Adrenal gland (tissue), 9 donors: ENCODE measurements at regions not wholly inside any gene's neighbourhood (a gene's known extent, or its start where the extent isn't known, plus 50 kb on each side); places are given as distances from the start of the nearest gene placed in this dataset.

Experiments used
- DNase-seq, 7 donors: peaks; one replicate each; pipeline ENCODE4 v3.0.0-alpha.2; 2019 to 2020
- H3K27ac ChIP-seq, 5 donors: fragments of 200-600 bp; sonication (generic) in 4 of 5; 1 replicate in 3 of 5; 2 replicates in 2 of 5; pipeline versions ENCODE4 v1.5.1 to v1.8.0; 2016 to 2020; ENCODE audit warnings: mild to moderate bottlenecking in 1 of 5
- H3K27me3 ChIP-seq: fragments of 200-600 bp; 2 replicates; pipeline ENCODE4 v1.8.0; 2021
- H3K36me3 ChIP-seq, 2 donors: fragments of 200-600 bp; replicated peaks in 1 of 2; 1 replicate in 1 of 2; 2 replicates in 1 of 2; pipeline versions ENCODE4 v1.5.1 to v1.8.0; 2018 to 2022
- H3K4me1 ChIP-seq, 2 donors: fragments of 200-600 bp; replicated peaks in 1 of 2; 1 replicate in 1 of 2; 2 replicates in 1 of 2; pipeline versions ENCODE4 v1.5.1 to v1.8.0; 2018 to 2021
- H3K4me3 ChIP-seq, 4 donors: fragments of 200-600 bp; sonication (generic) in 3 of 4; one replicate each; pipeline ENCODE4 v1.5.1; 2016 to 2018
- H3K9me3 ChIP-seq, 3 donors: fragments of 200-600 bp; sonication (generic) in 1 of 3; replicated peaks in 1 of 3; 1 replicate in 2 of 3; 2 replicates in 1 of 3; pipeline versions ENCODE4 v1.5.1 to v1.8.0; 2016 to 2021
- POLR2A ChIP-seq, 2 donors: fragments of 450-650 bp; IDR thresholded peaks; one replicate each; pipeline ENCODE4 v1.6.1; 2017; ENCODE audit warnings: antibody characterized with exemption in 2 of 2, mild to moderate bottlenecking in 2 of 2, moderate library complexity in 1 of 2
- WGBS, 4 donors: extraction: QIAGEN DNeasy Blood & Tissue Kit in 2 of 4; methylation state at CpG; one replicate each; pipeline versions ENCODE4 v1.1.5 to v1.1.7; 2013 to 2017; 5-methylcytosine and 5-hydroxymethylcytosine counted together
- intact Hi-C, 2 donors: fragments of 100-400 bp; cut with DNase I; formaldehyde crosslinking; loops; one replicate each; pipeline versions ENCODE4 v1.14.1 to v1.15.0; 2022 to 2023
- TF ChIP-seq, protein P1 (sequence below), 6 experiments: fragments of 450-650 bp in 4 of 6; fragments of 200-600 bp in 2 of 6; sonication (generic) in 1 of 6; IDR thresholded peaks; 1 replicate in 5 of 6; 2 replicates in 1 of 6; pipeline versions ENCODE4 v1.5.1 to v1.8.0; 2016 to 2021; ENCODE audit warnings: antibody characterized with exemption in 6 of 6, mild to moderate bottlenecking in 2 of 6, moderate library complexity in 1 of 6
- donor health status: healthy with polysubstance abuse.
- donor health status: Bipolar disorder and iron deficiency.
- donor health status: DM: yes; HTN: yes; CAD: no.
- donor health status: DM: no; HTN: no; CAD: no.
- donor health status: DM: no; HTN: no; CAD: no.

DNA sequence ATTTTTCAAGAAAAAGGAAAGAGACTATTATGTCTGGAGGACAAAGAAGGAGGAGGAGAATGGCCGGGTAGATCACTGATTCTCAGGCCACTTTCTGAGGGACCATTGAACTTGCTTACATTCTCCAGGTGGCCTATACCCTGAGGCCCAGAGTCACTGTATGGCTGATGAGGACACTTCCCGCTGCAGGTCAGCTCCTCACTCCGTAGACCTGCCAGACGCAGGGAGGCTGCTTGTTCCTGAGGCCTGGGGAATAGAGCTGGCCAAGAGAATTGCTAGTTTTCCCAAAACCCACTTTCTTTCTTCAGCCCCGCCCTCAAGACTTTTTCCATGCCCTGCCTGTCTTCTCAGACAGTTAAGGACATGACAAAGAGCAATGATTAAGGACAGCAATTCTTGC lies 510.5 kb upstream of the TBX3 start:
- Histone ChIP-seq H3K27me3 (no peaks in the 10 kb centered on the region), H3K4me3 (no peak overlapping the region), H3K27ac (no peak overlapping the region), H3K4me1 (no peaks in the 10 kb centered on the region), H3K36me3 (no peaks in the 10 kb centered on the region), H3K9me3 (no peaks in the 10 kb centered on the region)
- no peak for DNase-seq
- intact Hi-C loops: no loop called here
- 90 to 94% (median 93%) methylated on average over 5 of the region's 5 CpGs for WGBS, 4 donors
- TF ChIP-seq POLR2A (IDR thresholded peaks at IDR 0.05): no peak
- TF ChIP-seq, protein P1, sequence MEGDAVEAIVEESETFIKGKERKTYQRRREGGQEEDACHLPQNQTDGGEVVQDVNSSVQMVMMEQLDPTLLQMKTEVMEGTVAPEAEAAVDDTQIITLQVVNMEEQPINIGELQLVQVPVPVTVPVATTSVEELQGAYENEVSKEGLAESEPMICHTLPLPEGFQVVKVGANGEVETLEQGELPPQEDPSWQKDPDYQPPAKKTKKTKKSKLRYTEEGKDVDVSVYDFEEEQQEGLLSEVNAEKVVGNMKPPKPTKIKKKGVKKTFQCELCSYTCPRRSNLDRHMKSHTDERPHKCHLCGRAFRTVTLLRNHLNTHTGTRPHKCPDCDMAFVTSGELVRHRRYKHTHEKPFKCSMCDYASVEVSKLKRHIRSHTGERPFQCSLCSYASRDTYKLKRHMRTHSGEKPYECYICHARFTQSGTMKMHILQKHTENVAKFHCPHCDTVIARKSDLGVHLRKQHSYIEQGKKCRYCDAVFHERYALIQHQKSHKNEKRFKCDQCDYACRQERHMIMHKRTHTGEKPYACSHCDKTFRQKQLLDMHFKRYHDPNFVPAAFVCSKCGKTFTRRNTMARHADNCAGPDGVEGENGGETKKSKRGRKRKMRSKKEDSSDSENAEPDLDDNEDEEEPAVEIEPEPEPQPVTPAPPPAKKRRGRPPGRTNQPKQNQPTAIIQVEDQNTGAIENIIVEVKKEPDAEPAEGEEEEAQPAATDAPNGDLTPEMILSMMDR (IDR thresholded peaks at IDR 0.05): no peak

DNA sequence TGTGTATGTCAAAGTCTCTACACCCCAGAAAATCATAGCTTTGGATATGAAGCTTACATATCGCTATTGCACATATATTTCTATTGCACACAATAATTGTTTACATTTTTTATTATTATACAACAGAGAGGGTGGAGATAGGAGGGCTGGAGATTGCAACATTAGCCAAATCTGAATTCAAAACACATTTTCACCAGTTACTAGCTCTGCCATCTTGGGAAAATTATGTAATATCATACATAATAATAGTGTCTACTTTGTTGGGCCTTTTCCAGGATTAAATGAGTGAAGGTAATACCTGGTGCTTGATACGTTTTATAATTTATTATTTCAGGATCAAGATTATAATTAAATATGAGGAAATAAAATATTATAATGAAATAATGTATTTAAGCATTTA lies 507.4 kb upstream of the TBX3 start:
- intact Hi-C loops: no loop called here

DNA sequence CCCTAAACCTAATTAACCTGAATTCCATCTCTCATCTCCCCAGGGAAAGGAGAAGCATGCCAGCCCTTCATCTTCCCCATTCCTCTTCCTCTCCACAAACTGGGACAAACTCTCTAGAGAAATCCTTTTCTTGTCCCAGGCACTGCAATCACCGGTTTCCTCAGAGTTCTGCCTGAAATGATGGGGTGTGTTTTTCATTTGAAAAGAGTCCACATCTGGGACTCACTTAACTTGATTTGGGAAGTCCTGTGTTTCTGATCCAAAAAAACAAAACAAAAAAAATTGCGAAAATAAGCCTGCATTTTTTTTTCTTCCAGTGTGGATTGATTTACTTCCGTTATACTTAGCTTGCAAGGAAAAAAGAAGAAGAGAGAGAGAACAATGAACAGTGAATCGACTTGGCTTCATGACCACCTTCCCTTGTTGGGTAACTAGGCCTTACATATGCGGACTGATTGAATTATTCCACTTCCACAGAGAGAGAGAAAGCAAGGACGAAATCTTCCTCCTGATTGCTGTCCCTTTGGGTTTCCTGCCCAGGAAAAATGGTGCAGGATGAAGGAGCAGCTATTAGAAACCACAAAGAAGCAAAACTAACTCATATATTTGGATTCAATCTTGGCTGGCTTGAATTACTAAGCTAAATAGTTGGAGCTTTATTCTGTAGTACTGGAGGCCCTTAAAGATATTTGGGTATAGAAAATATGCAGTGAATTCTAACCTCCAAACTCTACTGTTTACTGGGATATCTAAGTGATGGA lies 506.2 kb upstream of the TBX3 start:
- Histone ChIP-seq H3K36me3 (no peaks in the 10 kb centered on the region), H3K4me3 (no peak overlapping the region), H3K27ac (no peak overlapping the region), H3K27me3 (no peaks in the 10 kb centered on the region), H3K9me3 (no peaks in the 10 kb centered on the region), H3K4me1 (no peaks in the 10 kb centered on the region)
- intact Hi-C loops: no loop called here
- 83 to 91% (median 89%) methylated on average over 6 of the region's 6 CpGs for WGBS, 4 donors
- no peak for TF ChIP-seq POLR2A (IDR thresholded peaks at IDR 0.05)
- TF ChIP-seq, protein P1 (IDR thresholded peaks at IDR 0.05): no peak
- DNase-seq: no peak

More for the DNA sequence above, 507.4 kb upstream of the TBX3 start:
- Histone ChIP-seq H3K9me3 (no peaks in the 10 kb centered on the region), H3K4me3 (no peak overlapping the region), H3K27ac (no peak overlapping the region), H3K4me1 (no peaks in the 10 kb centered on the region), H3K27me3 (no peaks in the 10 kb centered on the region), H3K36me3 (no peaks in the 10 kb centered on the region)
- TF ChIP-seq, protein P1 (IDR thresholded peaks at IDR 0.05): no peak
- no peak for TF ChIP-seq POLR2A (IDR thresholded peaks at IDR 0.05)
- WGBS, 4 donors: 87 to 92% (median 88%) methylated on average over 2 of the region's 2 CpGs
- no peak for DNase-seq

DNA sequence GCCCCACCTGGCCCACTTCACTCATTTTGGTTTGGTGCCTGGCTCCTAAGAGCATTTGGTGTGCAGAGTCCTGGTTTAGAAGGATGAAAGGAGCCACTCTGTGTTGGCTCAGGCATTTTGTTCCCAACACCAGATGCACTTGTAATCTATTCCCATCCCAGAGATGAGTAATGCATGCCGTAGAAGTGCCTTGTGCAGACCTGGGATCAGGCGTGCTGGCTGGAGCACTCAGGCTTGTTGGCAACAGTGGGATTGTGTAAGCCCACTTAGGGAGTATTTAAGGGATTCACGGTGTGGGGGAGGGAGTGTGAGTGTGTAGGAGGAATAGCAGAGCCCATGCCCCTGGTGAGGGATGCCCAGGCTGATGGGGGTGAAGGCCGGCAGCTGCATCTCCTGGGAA lies 501.5 kb upstream of the TBX3 start:
- H3K27ac ChIP-seq: no peak overlapping the region
- no peak for DNase-seq
- H3K4me1 ChIP-seq: no peaks in the 10 kb centered on the region
- H3K27me3 ChIP-seq: no peaks in the 10 kb centered on the region
- TF ChIP-seq POLR2A (IDR thresholded peaks at IDR 0.05): no peak
- TF ChIP-seq, protein P1 (IDR thresholded peaks at IDR 0.05): no peak
- intact Hi-C loops: no loop called here
- no peaks in the 10 kb centered on the region for H3K9me3 ChIP-seq
- WGBS, 4 donors: 45 to 67% (median 46%) methylated on average over 4 of the region's 4 CpGs
- no peaks in the 10 kb centered on the region for H3K36me3 ChIP-seq
- H3K4me3 ChIP-seq: no peak overlapping the region
